Lower leg skin (tissue), 4 donors: ENCODE measurements at regions not wholly inside any gene's neighbourhood (a gene's known extent, or its start where the extent isn't known, plus 50 kb on each side); places are given as distances from the start of the nearest gene placed in this dataset.

Source experiments
- DNase-seq, 2 donors: peaks; one replicate each; pipeline ENCODE4 v3.0.0-alpha.2; 2019; ENCODE audit warnings: low spot score in 2 of 2
- H3K4me3 ChIP-seq: fragments of 200-600 bp; sonication (generic); 2 replicates; pipeline ENCODE4 v1.5.1; 2017; ENCODE audit warnings: mild to moderate bottlenecking, low read depth; ENCODE audit not compliant: poor library complexity, severe bottlenecking
- POLR2A ChIP-seq, 2 donors: fragments of 450-650 bp; IDR thresholded peaks; one replicate each; pipeline ENCODE4 v1.6.1; 2016 to 2017; ENCODE audit warnings: antibody characterized with exemption in 2 of 2, mild to moderate bottlenecking in 1 of 2, moderate library complexity in 1 of 2
- WGBS, 2 donors: methylation state at CpG; one replicate each; pipeline ENCODE4 v1.1.5; 2018; 5-methylcytosine and 5-hydroxymethylcytosine counted together
- intact Hi-C: fragments of 100-400 bp; cut with DNase I; formaldehyde crosslinking; loops from one replicate; pipeline ENCODE4 v1.15.0; 2023; ENCODE audit warnings: low total_unique reads
- TF ChIP-seq, protein P1 (sequence below), 3 donors: fragments of 450-650 bp; IDR thresholded peaks; one replicate each; pipeline ENCODE4 v1.5.1; 2016; ENCODE audit warnings: antibody characterized with exemption in 3 of 3, mild to moderate bottlenecking in 3 of 3, moderate library complexity in 2 of 3

DNA sequence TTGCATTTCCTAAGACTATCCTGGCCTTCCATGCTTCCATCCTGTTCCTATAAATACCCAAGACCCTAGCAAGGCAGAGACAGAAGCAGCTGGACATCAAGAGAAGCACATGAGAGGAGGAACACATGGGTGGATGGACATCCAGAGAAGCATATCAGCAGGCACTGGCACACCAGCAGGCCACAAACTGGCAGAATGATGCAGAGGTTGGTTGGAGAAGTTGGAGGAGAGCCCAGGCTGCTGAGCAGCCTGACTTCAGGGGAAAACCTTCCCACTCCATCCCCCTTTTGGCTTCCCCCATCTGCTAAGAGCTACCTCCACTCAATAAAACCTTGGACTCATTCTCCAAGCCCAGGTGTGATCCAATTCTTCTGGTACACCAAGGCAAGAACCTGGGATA lies 332.5 kb downstream of the FRK start:
- intact Hi-C loops: no loop called here
- no peak for DNase-seq
- H3K4me3 ChIP-seq: no peak overlapping the region
- TF ChIP-seq, protein P1, sequence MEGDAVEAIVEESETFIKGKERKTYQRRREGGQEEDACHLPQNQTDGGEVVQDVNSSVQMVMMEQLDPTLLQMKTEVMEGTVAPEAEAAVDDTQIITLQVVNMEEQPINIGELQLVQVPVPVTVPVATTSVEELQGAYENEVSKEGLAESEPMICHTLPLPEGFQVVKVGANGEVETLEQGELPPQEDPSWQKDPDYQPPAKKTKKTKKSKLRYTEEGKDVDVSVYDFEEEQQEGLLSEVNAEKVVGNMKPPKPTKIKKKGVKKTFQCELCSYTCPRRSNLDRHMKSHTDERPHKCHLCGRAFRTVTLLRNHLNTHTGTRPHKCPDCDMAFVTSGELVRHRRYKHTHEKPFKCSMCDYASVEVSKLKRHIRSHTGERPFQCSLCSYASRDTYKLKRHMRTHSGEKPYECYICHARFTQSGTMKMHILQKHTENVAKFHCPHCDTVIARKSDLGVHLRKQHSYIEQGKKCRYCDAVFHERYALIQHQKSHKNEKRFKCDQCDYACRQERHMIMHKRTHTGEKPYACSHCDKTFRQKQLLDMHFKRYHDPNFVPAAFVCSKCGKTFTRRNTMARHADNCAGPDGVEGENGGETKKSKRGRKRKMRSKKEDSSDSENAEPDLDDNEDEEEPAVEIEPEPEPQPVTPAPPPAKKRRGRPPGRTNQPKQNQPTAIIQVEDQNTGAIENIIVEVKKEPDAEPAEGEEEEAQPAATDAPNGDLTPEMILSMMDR (IDR thresholded peaks at IDR 0.05): no peak
- TF ChIP-seq POLR2A (IDR thresholded peaks at IDR 0.05): no peak

DNA sequence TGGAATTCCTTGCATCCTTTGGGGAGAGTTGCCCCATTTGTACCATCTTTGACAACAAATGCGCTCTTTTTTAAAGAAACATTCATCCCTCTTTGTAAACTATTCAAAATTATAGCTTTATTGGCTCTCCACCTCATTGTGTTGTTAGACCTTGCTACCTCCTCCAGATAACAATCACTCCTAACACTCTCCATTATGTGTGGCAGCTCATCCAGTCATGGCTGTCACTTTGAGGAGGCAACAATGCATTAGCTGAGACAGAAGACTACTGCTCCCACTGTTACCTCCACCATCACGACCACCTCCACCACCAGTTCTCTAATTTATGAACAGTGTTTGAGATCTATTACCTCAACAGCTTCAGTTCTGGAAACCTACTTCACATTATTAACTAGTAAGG lies 339.1 kb downstream of the FRK start:
- intact Hi-C loops: no loop called here
- no peak for DNase-seq
- WGBS, 2 donors: 80 to 81% methylated on average over 2 of the region's 2 CpGs
- H3K4me3 ChIP-seq: no peak overlapping the region
- TF ChIP-seq, protein P1 (IDR thresholded peaks at IDR 0.05): no peak
- no peak for TF ChIP-seq POLR2A (IDR thresholded peaks at IDR 0.05)

- no peak for TF ChIP-seq POLR2A (IDR thresholded peaks at IDR 0.05)
- intact Hi-C loops: no loop called here
- 84 to 94% methylated on average over 1 of the region's 1 CpG for WGBS, 2 donors
- no peak overlapping the region for H3K4me3 ChIP-seq
- DNase-seq: no peak
These were observed 339.8 kb downstream of the FRK start for GRCh38 chr6:115720900-115721299.

DNA sequence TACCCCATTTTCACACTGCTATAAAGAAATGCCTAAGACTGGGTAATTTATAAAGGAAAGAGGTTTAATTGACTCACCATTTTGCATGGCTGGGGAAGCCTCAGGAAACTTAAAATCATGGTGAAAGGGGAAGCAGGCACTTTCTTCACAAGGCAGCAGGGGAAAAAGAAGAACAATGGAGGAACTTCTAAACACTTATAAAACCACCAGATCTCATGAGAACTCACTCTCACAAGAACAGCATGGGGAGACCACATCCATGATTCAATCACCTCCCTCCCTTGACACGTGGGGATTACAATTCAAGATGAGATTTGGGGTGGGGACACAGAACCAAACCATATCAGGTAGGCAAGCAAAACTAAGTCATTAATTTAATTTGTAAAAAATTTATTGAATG lies 343.2 kb downstream of the FRK start:
- intact Hi-C loops: no loop called here
- TF ChIP-seq, protein P1 (IDR thresholded peaks at IDR 0.05): no peak
- no peak for TF ChIP-seq POLR2A (IDR thresholded peaks at IDR 0.05)
- 56 to 89% methylated on average over 1 of the region's 1 CpG for WGBS, 2 donors
- DNase-seq: no peak
- no peak overlapping the region for H3K4me3 ChIP-seq

DNA sequence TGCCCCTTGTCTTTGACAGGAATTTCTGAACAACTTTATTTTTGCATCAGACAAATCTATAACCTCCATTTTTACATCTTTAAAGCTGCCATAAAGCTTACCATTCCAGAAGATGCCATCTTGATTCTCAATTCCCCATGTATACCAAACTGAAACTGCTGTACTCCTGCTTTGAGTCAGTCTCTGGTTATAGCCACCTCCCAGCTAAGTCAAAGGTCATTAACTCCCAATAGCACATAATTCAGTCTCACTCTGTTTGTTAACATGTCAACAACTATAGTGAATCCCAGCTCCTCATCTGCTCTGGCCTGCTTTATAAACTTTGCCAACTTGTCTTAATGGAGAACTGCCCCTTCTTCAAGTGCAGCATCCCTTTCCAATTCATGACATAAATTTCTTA lies 343.6 kb downstream of the FRK start:
- intact Hi-C loops: no loop called here
- no peak for DNase-seq
- TF ChIP-seq, protein P1 (IDR thresholded peaks at IDR 0.05): no peak
- no peak for TF ChIP-seq POLR2A (IDR thresholded peaks at IDR 0.05)

DNA sequence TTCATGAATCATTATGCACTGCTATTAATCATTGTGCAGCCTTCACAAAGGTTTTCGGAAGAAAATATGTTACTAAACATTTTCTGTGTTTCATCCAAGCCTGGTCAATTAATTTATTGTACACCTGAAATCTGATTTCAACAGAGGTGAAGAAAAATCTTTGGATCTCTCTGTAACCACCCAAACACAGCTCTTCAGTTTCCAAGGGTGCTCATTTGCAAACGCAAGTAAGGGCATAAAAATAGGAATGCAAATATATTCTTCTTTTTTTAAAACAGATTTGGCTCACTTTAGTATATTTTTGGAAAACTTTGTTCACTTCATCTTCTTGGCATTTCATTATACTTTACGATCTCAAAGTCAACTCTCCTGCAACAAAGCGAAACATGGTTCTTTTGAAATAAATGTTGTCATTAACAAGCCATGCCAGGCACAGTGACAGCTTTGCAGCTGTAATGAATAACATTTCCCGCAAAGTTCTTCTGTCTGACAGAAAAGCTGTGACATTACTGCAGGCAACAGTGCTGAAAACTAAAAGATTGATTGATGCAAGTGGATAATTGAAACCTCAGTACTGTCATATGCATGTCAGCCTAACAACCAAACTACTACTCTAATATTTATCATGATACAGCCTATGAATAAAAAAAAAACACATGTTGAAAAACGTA lies 348.3 kb downstream of the FRK start:
- no peak overlapping the region for H3K4me3 ChIP-seq
- TF ChIP-seq POLR2A (IDR thresholded peaks at IDR 0.05): no peak
- TF ChIP-seq, protein P1 (IDR thresholded peaks at IDR 0.05): no peak
- WGBS, 2 donors: 29 to 30% methylated on average over 6 of the region's 6 CpGs
- intact Hi-C loops: no loop called here
- DNase-seq: no peak

More for the DNA sequence above, 343.6 kb downstream of the FRK start:
- no peak overlapping the region for H3K4me3 ChIP-seq
